Activated naive CD8-positive, alpha-beta T cell treated with anti-CD3 and anti-CD28 coated beads for 36 hours (primary cell): ENCODE measurements at regions not wholly inside any gene's neighbourhood (a gene's known extent, or its start where the extent isn't known, plus 50 kb on each side); places are given as distances from the start of the nearest gene placed in this dataset.

Source experiments
- DNase-seq: peaks from one replicate; pipeline ENCODE4 v3.0.0; 2021
- H3K27ac Mint-ChIP-seq: one replicate; pipeline ENCODE4 v1.8.0; 2022; ENCODE audit warnings: mild to moderate bottlenecking, moderate library complexity, mixed read lengths
- H3K27me3 Mint-ChIP-seq: one replicate; pipeline ENCODE4 v1.8.0; 2022; ENCODE audit warnings: mild to moderate bottlenecking, mixed read lengths
- H3K36me3 Mint-ChIP-seq: one replicate; pipeline ENCODE4 v1.8.0; 2021; ENCODE audit warnings: mild to moderate bottlenecking, mixed read lengths
- H3K4me1 Mint-ChIP-seq: one replicate; pipeline ENCODE4 v1.8.0; 2021; ENCODE audit warnings: mixed read lengths
- H3K4me3 Mint-ChIP-seq: one replicate; pipeline ENCODE4 v1.8.0; 2022; ENCODE audit warnings: mild to moderate bottlenecking, moderate library complexity, mixed read lengths
- H3K9me3 Mint-ChIP-seq: one replicate; pipeline ENCODE4 v1.8.0; 2022; ENCODE audit warnings: mixed read lengths

- Mint-ChIP-seq H3K9me3 (no peaks in the 10 kb centered on the region), H3K4me1 (peaks cover 80% of the 10 kb centered on the region), H3K27ac (peak overlapping the region; percentile 97), H3K4me3 (peak overlapping the region; percentile 92), H3K27me3 (no peaks in the 10 kb centered on the region), H3K36me3 (peaks cover 10% of the 10 kb centered on the region)
- DNase-seq = no peak
Observed at GRCh38 chr17:77437017-77437416, 296.2 kb downstream of the SEC14L1 start.

GRCh38 chr17:77437747-77438146 is 297.0 kb downstream of the SEC14L1 start:
- DNase-seq = no peak
- no peaks in the 10 kb centered on the region for H3K9me3 Mint-ChIP-seq
- peaks cover 10% of the 10 kb centered on the region for H3K36me3 Mint-ChIP-seq
- H3K4me1 Mint-ChIP-seq = peaks cover 81% of the 10 kb centered on the region
- no peaks in the 10 kb centered on the region for H3K27me3 Mint-ChIP-seq
- peak overlapping the region; percentile 97 for H3K27ac Mint-ChIP-seq
- peak overlapping the region; percentile 71 for H3K4me3 Mint-ChIP-seq

GRCh38 chr17:77438241-77439188 is 297.7 kb downstream of the SEC14L1 start:
- peaks cover 86% of the 10 kb centered on the region for H3K4me1 Mint-ChIP-seq
- no peaks in the 10 kb centered on the region for H3K9me3 Mint-ChIP-seq
- peak overlapping the region; percentile 24 for H3K4me3 Mint-ChIP-seq
- peaks cover 14% of the 10 kb centered on the region for H3K36me3 Mint-ChIP-seq
- DNase-seq = no peak
- no peaks in the 10 kb centered on the region for H3K27me3 Mint-ChIP-seq
- H3K27ac Mint-ChIP-seq = peak overlapping the region; percentile 94

GRCh38 chr17:77439189-77440018 is 298.6 kb downstream of the SEC14L1 start:
- H3K27ac Mint-ChIP-seq = peak overlapping the region; percentile 94
- H3K4me1 Mint-ChIP-seq = peaks cover 90% of the 10 kb centered on the region
- H3K9me3 Mint-ChIP-seq = no peaks in the 10 kb centered on the region
- H3K4me3 Mint-ChIP-seq = peak overlapping the region; percentile 69
- H3K27me3 Mint-ChIP-seq = no peaks in the 10 kb centered on the region
- H3K36me3 Mint-ChIP-seq = peaks cover 12% of the 10 kb centered on the region
- no peak for DNase-seq

- no peaks in the 10 kb centered on the region for H3K27me3 Mint-ChIP-seq
- peak overlapping the region; percentile 94 for H3K27ac Mint-ChIP-seq
- peak overlapping the region; percentile 57 for H3K4me3 Mint-ChIP-seq
- no peak for DNase-seq
- H3K36me3 Mint-ChIP-seq = peaks cover 6% of the 10 kb centered on the region
- no peaks in the 10 kb centered on the region for H3K9me3 Mint-ChIP-seq
- H3K4me1 Mint-ChIP-seq = peaks cover 94% of the 10 kb centered on the region
Observed at GRCh38 chr17:77440560-77440981, 299.8 kb downstream of the SEC14L1 start.

GRCh38 chr17:77441130-77441920 is 300.6 kb downstream of the SEC14L1 start:
- Mint-ChIP-seq H3K27ac (peak overlapping the region; percentile 94), H3K4me3 (peak overlapping the region; percentile 57), H3K9me3 (no peaks in the 10 kb centered on the region), H3K27me3 (no peaks in the 10 kb centered on the region), H3K36me3 (peaks cover 6% of the 10 kb centered on the region), H3K4me1 (peaks cover 94% of the 10 kb centered on the region)
- DNase-seq = peak; percentile 71

GRCh38 chr17:77441940-77442339 is 301.2 kb downstream of the SEC14L1 start:
- H3K36me3 Mint-ChIP-seq = peaks cover 10% of the 10 kb centered on the region
- H3K9me3 Mint-ChIP-seq = no peaks in the 10 kb centered on the region
- H3K27ac Mint-ChIP-seq = peak overlapping the region; percentile 94
- H3K4me3 Mint-ChIP-seq = peak overlapping the region; percentile 57
- H3K4me1 Mint-ChIP-seq = peaks cover 94% of the 10 kb centered on the region
- no peak for DNase-seq
- no peaks in the 10 kb centered on the region for H3K27me3 Mint-ChIP-seq

GRCh38 chr17:77442976-77443747 is 302.4 kb downstream of the SEC14L1 start:
- no peak for DNase-seq
- Mint-ChIP-seq H3K36me3 (peaks cover 15% of the 10 kb centered on the region), H3K9me3 (no peaks in the 10 kb centered on the region), H3K27me3 (no peaks in the 10 kb centered on the region), H3K4me1 (peaks cover 93% of the 10 kb centered on the region), H3K27ac (peak overlapping the region; percentile 94), H3K4me3 (peak overlapping the region; percentile 62)

- no peak for DNase-seq
- Mint-ChIP-seq H3K4me3 (peak overlapping the region; percentile 62), H3K27ac (peak overlapping the region; percentile 94), H3K36me3 (peaks cover 15% of the 10 kb centered on the region), H3K27me3 (no peaks in the 10 kb centered on the region), H3K4me1 (peaks cover 90% of the 10 kb centered on the region), H3K9me3 (no peaks in the 10 kb centered on the region)
Observed at GRCh38 chr17:77443748-77444260, 303.0 kb downstream of the SEC14L1 start.

GRCh38 chr17:77444628-77444983 is 303.8 kb downstream of the SEC14L1 start:
- no peak for DNase-seq
- H3K27me3 Mint-ChIP-seq = no peaks in the 10 kb centered on the region
- peaks cover 90% of the 10 kb centered on the region for H3K4me1 Mint-ChIP-seq
- H3K27ac Mint-ChIP-seq = peak overlapping the region; percentile 94
- peaks cover 19% of the 10 kb centered on the region for H3K36me3 Mint-ChIP-seq
- no peaks in the 10 kb centered on the region for H3K9me3 Mint-ChIP-seq
- peak overlapping the region; percentile 62 for H3K4me3 Mint-ChIP-seq

- Mint-ChIP-seq H3K9me3 (no peaks in the 10 kb centered on the region), H3K27me3 (no peaks in the 10 kb centered on the region), H3K27ac (peak overlapping the region; percentile 94), H3K36me3 (peaks cover 19% of the 10 kb centered on the region), H3K4me1 (peaks cover 91% of the 10 kb centered on the region), H3K4me3 (peak overlapping the region; percentile 62)
- peak; percentile 85 for DNase-seq
Observed at GRCh38 chr17:77444984-77445759, 304.4 kb downstream of the SEC14L1 start.

- Mint-ChIP-seq H3K9me3 (no peaks in the 10 kb centered on the region), H3K4me1 (peaks cover 84% of the 10 kb centered on the region), H3K27ac (peak overlapping the region; percentile 94), H3K36me3 (peaks cover 25% of the 10 kb centered on the region), H3K27me3 (no peaks in the 10 kb centered on the region), H3K4me3 (peak overlapping the region; percentile 62)
- peak; percentile 68 for DNase-seq
Observed at GRCh38 chr17:77445760-77446532, 305.2 kb downstream of the SEC14L1 start.
